IPS DF 19.7 (cell line): ENCODE measurements at regions not wholly inside any gene's neighbourhood (a gene's known extent, or its start where the extent isn't known, plus 50 kb on each side); places are given as distances from the start of the nearest gene placed in this dataset.

Experiments used
- DNase-seq: peaks from one replicate; pipeline ENCODE4 v3.0.0-alpha.2; 2013; ENCODE audit warnings: low read depth, low spot score

DNA sequence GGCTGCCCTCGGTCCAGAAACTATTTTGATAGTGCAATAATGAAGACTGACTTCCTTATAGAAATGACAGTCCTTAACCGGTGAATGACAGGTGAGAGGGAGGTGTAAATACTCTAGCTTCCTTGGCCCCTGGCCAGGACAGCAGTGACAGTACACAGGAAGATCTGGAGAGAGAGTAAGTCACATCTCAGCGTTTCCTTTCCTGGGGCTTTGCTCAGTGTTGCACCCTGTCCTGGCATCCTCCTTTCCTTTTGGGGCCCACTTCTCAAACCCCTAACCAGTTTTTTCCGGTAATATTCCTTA, 336.9 kb downstream of the CD83 start:
- DNase-seq: no peak

- DNase-seq: no peak
Measured at GRCh38 chr6:14455427-14455826, 337.9 kb downstream of the CD83 start.

DNA sequence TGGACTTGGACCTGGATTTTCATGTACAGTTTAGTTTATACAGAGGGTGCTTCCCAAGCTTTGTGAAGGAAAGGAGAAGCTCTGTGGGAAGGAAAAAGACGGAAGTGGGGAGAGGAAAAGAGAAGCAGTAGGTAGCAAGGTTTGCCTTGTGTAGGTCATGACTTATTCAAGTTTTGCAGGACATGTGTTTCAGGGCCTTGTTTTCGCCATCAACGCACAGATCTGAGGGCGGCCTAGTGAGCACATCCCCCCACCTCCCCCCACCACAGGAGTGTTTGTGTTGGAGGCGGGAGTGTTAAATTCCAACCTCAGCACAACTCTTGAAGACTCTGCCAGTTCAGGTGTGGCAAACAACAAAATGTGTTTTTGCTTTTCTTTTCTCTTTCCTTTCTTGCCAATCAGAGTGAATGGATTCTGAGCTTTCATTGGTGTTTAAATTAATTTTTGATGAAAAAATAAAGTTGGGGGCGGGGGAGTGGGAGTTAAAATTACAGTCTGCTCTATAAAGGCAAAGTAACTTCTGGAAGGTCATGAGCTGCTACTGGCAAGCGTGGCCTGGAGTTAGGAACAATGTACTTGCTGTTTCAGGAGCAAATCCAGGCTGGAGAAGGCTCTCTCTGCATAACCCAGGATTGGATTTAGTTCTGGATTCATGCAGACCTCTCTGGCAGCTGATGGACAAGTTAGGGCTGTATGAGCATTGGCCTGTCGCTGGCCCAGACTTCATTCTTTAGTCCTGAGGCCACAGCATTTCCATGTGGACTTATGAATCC, 338.5 kb downstream of the CD83 start:
- no peak for DNase-seq

DNA sequence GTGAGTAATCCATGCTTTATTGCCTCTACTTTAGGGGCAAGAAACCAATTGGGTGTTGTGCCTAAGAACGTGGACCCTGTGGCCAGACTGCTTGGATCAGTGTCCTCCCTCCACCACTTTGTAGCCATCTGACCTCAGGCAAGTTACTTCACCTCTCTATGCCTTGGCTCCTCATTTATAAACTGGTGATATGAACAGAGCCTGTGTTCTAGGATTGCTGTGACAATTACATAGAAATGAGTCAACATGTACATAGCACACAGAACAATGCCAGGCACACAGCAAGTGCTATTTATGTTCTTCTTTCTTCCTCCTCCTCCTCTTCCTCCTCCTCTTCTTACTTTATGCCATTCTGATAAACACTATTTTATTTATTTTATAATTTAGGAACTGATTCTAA, 339.4 kb downstream of the CD83 start:
- DNase-seq: no peak

- no peak for DNase-seq
Measured at GRCh38 chr6:14458669-14459266, 341.2 kb downstream of the CD83 start.

GRCh38 chr6:14459315-14459714, 341.7 kb downstream of the CD83 start:
- no peak for DNase-seq

DNA sequence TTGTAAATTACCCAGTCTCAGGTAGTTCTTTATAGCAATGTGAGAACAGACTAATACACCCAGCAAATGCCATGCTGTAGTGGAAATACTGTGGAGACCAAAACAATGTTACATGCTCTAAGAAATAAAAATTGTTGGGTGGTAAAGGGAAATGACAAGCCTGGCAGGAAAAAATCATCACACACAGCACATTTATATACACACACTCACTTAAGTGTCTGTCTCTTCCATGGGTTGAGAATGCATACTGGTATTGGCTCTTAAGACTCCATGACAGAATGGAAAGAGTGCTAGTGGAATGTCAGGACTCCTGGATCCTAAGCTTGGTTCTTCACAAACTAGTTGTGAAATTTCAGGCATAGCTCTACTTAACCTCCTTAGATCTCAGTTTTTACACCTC, 343.0 kb downstream of the CD83 start:
- DNase-seq: no peak

- DNase-seq: no peak
Measured at GRCh38 chr6:14462135-14462534, 344.6 kb downstream of the CD83 start.

- DNase-seq: no peak
Measured at GRCh38 chr6:14462566-14462965, 345.0 kb downstream of the CD83 start.

- DNase-seq: no peak
Measured at GRCh38 chr6:14463110-14463509, 345.5 kb downstream of the CD83 start.

- DNase-seq: peak; percentile 28
Measured at GRCh38 chr6:14464055-14464454, 346.5 kb downstream of the CD83 start.

- no peak for DNase-seq
Measured at GRCh38 chr6:14464716-14465115, 347.1 kb downstream of the CD83 start.

- DNase-seq: no peak
Measured at GRCh38 chr6:14466278-14466677, 348.7 kb downstream of the CD83 start.

- no peak for DNase-seq
Measured at GRCh38 chr6:14467591-14467990, 350.0 kb downstream of the CD83 start.

- DNase-seq: no peak
Measured at GRCh38 chr6:14468647-14469321, 351.2 kb downstream of the CD83 start.

DNA sequence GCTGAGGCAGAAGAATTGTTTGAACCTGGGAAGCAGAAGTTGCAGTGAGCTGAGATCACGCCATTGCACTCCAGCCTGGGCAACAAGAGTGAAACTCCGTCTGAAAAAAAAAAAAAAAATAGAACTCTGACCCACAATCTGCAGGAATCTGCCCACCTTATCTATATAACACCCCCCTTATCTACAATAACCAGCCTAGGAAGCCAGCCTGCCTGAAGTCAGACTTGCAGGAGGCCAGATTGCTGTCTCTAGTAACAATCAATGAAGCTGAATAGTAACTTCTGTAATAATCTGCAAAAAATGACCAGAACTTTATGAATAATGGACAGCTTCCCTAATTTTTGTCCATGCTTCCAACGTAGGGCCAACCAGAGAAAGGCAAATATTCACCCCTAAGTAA, 352.5 kb downstream of the CD83 start:
- DNase-seq: no peak

DNA sequence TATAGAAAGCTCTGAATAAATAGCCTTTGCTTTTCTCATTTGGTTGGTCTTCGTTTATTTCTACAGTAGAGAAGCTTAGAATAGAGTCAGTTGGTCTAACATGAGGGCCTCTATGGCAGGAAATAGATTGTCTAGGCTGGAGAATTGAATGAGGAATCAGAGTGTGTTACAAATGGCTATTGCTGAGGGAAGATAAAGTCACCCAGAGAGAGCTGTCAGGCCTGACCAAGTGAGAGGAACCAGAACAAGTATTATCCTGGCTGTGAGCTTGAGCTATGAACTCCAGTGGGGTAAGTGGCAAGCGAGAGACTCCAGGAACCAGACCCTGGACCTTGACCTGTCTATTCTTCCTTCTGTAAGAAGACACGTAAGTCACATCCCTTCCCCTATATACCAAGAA, 353.1 kb downstream of the CD83 start:
- no peak for DNase-seq

DNA sequence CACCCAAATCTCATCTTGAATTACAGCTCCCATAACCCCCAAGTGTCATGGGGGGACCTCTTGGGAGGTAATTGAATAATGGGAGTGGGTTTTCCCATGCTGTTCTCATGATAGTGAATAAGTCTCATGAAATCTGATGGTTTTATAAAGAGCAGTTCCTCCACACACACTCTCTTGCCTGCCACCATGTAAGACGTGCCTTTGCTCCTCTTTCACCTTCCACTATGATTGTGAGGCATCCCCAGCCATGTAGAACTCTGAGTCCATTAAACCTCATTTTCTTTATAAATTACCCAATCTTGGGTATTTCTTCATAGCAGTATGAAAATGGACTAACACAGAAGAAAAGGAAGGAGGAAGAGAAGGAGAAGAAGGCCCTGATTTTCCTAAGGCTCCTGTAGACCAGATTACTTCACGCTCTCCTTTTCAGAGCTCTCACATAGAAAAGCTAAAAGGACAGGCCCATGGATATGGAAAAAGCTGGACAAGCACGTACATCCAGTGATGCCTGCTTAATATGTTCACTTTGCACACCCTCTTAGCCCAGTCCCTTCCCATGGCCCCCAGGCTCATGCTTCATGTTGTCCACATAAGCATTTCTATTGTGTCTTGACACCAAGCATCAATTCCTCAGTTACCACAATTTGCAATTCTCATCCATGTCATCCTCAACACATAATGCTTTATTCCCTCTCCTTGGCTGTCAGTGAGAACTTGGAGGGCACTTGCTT, 354.8 kb downstream of the CD83 start:
- no peak for DNase-seq

DNA sequence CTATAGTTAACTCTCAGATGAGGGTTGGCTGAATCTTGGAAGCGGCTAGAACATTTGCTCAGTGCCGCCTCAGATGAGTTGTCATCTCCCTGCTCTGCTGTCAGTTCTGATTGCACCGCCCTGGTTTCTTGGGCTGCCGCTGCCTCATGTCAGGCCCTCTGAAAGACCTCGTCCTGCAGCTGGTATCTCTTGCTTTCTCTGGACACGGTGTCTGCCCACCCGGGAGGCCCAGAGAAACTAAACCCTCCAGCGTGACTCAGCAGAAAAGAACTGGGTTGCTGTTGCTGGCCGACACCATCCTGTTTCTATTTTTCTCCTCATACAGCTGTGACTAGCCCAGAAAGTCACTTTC, 355.4 kb downstream of the CD83 start:
- no peak for DNase-seq

DNA sequence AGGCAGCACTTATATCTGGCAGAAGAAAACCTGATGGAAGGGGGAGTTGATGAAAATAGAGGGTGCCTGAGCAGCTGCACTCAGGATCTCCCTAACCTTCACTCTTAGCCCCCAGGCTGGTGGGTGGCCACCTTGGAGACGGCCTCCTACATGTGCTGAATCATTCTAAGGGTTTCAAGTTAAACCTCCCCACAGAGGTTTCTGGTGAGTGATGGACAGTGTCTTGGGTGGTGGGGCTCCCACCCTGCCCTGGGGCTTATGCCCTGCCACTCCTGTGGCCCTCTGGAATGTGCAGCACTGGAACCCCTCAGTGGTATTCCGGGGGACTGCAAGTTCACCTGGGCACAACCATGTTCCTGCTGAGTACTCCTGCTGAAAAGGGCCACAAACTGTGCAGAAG, 357.2 kb downstream of the CD83 start:
- DNase-seq: no peak

GRCh38 chr6:14475306-14475705, 357.7 kb downstream of the CD83 start:
- no peak for DNase-seq

DNA sequence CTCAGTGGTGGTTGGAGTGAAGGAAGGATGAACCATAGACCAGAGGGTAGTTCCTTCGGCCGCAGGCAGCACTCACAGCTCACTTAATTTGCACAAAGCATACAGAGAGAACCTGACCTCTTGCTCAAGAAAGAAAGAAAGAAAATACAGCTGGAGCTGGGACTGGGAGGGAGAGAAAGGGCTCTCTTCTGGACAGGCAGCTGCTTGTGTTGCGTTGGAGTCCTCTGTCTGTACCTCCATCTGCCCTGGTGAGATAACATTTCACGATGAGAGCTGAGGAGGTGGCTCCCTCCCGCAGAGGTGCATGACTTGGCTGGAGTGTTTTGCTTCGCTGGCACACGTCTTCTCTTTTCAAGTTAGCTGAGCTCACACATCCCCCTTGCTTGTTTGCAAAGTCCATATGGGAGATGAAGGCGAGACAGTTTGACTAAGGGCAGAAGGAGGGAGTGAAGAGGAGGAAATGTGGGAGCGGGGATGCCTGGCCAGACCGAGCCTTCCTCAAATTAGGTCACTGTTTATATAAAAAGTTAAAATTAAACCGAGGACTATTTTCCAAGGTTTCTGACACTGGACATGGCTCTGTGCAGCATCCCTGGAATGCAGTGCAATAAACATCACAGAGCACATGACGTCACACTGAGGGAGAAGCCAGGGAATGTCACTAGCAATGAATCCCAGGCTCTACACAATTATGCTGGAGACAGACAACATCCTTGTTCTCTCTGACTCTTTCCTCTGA, 359.4 kb downstream of the CD83 start:
- DNase-seq: no peak
